Spinal cord (tissue), 9 donors: ENCODE measurements at regions not wholly inside any gene's neighbourhood (a gene's known extent, or its start where the extent isn't known, plus 50 kb on each side); places are given as distances from the start of the nearest gene placed in this dataset.

Experiments
- DNase-seq, 6 donors: peaks; one replicate each; pipeline versions ENCODE4 v3.0.0 to v3.0.0-alpha.2; 2013 to 2015; ENCODE audit warnings: low spot score in 6 of 6, low read depth in 4 of 6
- H3K27ac ChIP-seq: one replicate; pipeline ENCODE4 v1.5.1; 2013; ENCODE audit warnings: low read depth, low read length, control low read depth
- H3K27me3 ChIP-seq: one replicate; pipeline ENCODE4 v1.6.1; 2013; ENCODE audit warnings: low read length; ENCODE audit not compliant: control insufficient read depth, insufficient read depth
- H3K36me3 ChIP-seq: one replicate; pipeline ENCODE4 v1.6.1; 2013; ENCODE audit warnings: low read length; ENCODE audit not compliant: control insufficient read depth, insufficient read depth
- H3K4me1 ChIP-seq: one replicate; pipeline ENCODE4 v1.6.1; 2013; ENCODE audit warnings: low read length; ENCODE audit not compliant: control insufficient read depth, insufficient read depth
- H3K4me3 ChIP-seq: one replicate; pipeline ENCODE4 v1.5.1; 2013; ENCODE audit warnings: low read depth, low read length, control low read depth
- H3K9me3 ChIP-seq: one replicate; pipeline ENCODE4 v1.6.1; 2013; ENCODE audit warnings: low read length; ENCODE audit not compliant: control insufficient read depth, insufficient read depth
- WGBS: methylation state at CpG from one replicate; pipeline ENCODE4 v1.1.5; 2013; ENCODE audit warnings: missing lambda C conversion rate; ENCODE audit not compliant: insufficient coverage; 5-methylcytosine and 5-hydroxymethylcytosine counted together
- donor health status: healthy.

DNA sequence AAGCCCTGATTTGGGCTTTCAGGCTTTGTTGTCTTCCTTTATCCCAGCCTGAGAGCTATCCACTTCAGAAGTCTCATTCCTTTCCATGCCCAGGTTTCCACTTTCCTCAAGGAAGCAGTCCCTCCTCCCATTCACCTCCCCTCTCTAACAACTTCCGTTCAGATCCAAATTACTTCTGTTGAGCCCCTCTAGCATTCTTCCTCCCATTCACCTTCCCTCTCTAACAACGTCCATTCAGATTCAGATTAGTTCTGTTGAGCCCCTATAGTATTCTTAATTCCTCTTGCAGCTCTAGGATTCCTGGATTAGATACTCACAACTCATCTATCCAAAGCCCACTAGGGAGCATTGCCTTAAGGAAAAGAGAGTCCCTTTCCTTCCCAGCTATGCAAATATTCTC is 216.8 kb downstream of the RAD51AP2 start:
- WGBS = 46% methylated on average over 2 of the region's 2 CpGs
- Histone ChIP-seq H3K4me1 (no peaks in the 10 kb centered on the region), H3K9me3 (no peaks in the 10 kb centered on the region), H3K4me3 (no peak overlapping the region), H3K36me3 (no peaks in the 10 kb centered on the region), H3K27me3 (no peaks in the 10 kb centered on the region), H3K27ac (no peak overlapping the region)
- DNase-seq = no peak

- no peaks in the 10 kb centered on the region for H3K9me3 ChIP-seq
- no peak for DNase-seq
These were observed 218.2 kb downstream of the RAD51AP2 start for GRCh38 chr2:17299891-17300540.

DNA sequence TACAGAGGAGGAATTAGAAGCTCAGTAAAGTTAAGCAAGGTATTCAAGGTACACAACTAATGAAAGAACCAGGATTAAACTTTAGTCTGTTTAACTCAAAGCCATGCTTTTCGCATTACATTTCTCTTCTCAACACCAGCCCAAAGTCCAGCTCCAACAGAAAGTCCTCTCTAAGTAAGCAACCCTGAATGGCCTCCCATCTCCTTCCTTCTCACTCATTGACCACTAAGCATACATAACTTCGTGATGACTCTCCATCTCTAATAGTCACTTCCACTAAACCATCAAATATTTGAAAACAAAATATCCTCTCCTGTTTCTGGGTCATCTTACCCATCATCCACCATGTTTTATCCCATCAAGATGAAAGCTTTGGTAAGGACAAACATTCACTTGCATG is 219.8 kb downstream of the RAD51AP2 start:
- H3K27me3 ChIP-seq = no peaks in the 10 kb centered on the region
- H3K9me3 ChIP-seq = no peaks in the 10 kb centered on the region
- H3K4me3 ChIP-seq = no peak overlapping the region
- no peaks in the 10 kb centered on the region for H3K4me1 ChIP-seq
- 100% methylated on average over 2 of the region's 2 CpGs for WGBS
- no peak overlapping the region for H3K27ac ChIP-seq
- DNase-seq = no peak
- no peaks in the 10 kb centered on the region for H3K36me3 ChIP-seq

More at GRCh38 chr2:17299891-17300540, 218.2 kb downstream of the RAD51AP2 start:
- no peak overlapping the region for H3K27ac ChIP-seq
- no peaks in the 10 kb centered on the region for H3K36me3 ChIP-seq
- H3K4me1 ChIP-seq = no peaks in the 10 kb centered on the region
- no peaks in the 10 kb centered on the region for H3K27me3 ChIP-seq
- no peak overlapping the region for H3K4me3 ChIP-seq

DNA sequence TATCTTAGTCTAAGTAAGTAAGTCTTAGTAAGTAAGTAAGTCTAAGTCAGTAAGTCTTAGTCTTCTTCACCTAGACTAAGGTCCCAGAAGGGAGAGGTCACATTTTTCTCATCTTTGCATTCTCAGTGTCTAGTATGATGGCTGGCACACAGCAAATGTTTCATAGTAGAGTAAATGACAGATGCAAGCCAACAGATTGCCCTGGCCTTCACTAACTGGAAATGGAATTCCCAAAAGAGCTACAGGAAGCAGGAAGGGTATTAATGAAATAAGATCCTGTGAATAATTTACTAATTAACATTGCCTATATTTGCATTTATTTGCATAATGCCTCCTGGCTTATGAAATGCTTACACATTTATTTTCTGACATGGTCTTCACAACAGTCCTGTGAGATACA is 221.6 kb downstream of the RAD51AP2 start:
- H3K4me3 ChIP-seq = no peak overlapping the region
- no peaks in the 10 kb centered on the region for H3K9me3 ChIP-seq
- H3K27me3 ChIP-seq = no peaks in the 10 kb centered on the region
- peak in 2 of 6 donors; percentile 37 to 42 for DNase-seq
- H3K4me1 ChIP-seq = no peaks in the 10 kb centered on the region
- H3K36me3 ChIP-seq = no peaks in the 10 kb centered on the region
- H3K27ac ChIP-seq = no peak overlapping the region

- H3K4me3 ChIP-seq = no peak overlapping the region
- no peaks in the 10 kb centered on the region for H3K4me1 ChIP-seq
- no peak overlapping the region for H3K27ac ChIP-seq
- H3K9me3 ChIP-seq = no peaks in the 10 kb centered on the region
- no CpG with 5 or more reads among the region's 3 CpGs for WGBS
- no peaks in the 10 kb centered on the region for H3K36me3 ChIP-seq
- no peaks in the 10 kb centered on the region for H3K27me3 ChIP-seq
- DNase-seq = no peak
These were observed 228.6 kb downstream of the RAD51AP2 start for GRCh38 chr2:17289669-17290068.

DNA sequence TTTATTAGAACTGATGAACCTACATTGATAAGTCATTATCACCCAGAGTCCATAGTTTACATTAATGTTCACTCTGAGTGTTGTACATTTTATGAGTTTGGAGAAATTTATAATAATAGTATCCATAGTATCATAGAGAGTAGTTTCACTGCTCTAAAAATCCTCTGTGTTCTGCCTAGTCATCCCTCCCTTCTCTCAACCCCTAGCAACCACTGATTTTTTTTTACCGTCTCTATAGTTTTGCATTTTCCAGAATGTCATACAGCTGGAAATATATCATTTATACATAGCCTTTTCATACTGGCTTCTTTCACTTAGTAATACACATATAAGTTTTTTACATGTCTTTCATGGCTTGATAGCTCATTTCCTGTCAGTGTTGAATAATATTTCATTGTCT is 231.1 kb downstream of the RAD51AP2 start:
- DNase-seq = no peak
- Histone ChIP-seq H3K4me1 (no peaks in the 10 kb centered on the region), H3K27me3 (no peaks in the 10 kb centered on the region), H3K36me3 (no peaks in the 10 kb centered on the region), H3K9me3 (no peaks in the 10 kb centered on the region), H3K4me3 (no peak overlapping the region), H3K27ac (no peak overlapping the region)
- no CpG with 5 or more reads among the region's 1 CpG for WGBS

DNA sequence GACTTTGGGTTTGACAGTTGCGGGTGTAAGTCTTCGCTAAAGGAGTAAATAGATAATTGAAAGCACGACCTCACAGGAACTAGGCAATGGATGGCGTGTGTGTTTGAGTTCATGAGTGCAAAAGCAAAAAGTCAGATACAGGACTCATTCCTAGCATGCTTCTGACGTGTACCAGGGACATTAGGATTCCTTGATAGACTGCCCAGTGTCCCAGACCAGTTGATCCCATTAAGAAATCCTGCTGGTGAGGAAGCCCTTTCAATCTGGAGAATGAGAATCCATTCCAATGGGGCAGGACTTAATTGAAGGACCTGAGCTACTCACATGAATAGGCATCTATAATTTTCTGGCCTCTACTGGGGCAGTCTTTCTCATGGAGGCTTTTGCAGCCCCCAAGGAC is 235.4 kb downstream of the RAD51AP2 start:
- H3K4me1 ChIP-seq = no peaks in the 10 kb centered on the region
- 91% methylated on average over 5 of the region's 5 CpGs for WGBS
- no peaks in the 10 kb centered on the region for H3K36me3 ChIP-seq
- no peaks in the 10 kb centered on the region for H3K27me3 ChIP-seq
- no peak for DNase-seq
- H3K27ac ChIP-seq = no peak overlapping the region
- no peaks in the 10 kb centered on the region for H3K9me3 ChIP-seq
- H3K4me3 ChIP-seq = no peak overlapping the region

- no peak overlapping the region for H3K4me3 ChIP-seq
- no peak for DNase-seq
- H3K4me1 ChIP-seq = no peaks in the 10 kb centered on the region
- H3K36me3 ChIP-seq = no peaks in the 10 kb centered on the region
- no peaks in the 10 kb centered on the region for H3K9me3 ChIP-seq
- H3K27ac ChIP-seq = no peak overlapping the region
- WGBS = no CpG with 5 or more reads among the region's 1 CpG
- H3K27me3 ChIP-seq = no peaks in the 10 kb centered on the region
These were observed 236.0 kb downstream of the RAD51AP2 start for GRCh38 chr2:17282245-17282644.

GRCh38 chr2:17276220-17276619 is 242.0 kb downstream of the RAD51AP2 start:
- Histone ChIP-seq H3K9me3 (no peaks in the 10 kb centered on the region), H3K36me3 (no peaks in the 10 kb centered on the region), H3K4me1 (no peaks in the 10 kb centered on the region), H3K27ac (no peak overlapping the region), H3K4me3 (no peak overlapping the region), H3K27me3 (no peaks in the 10 kb centered on the region)
- DNase-seq = no peak
- WGBS = no CpG with 5 or more reads among the region's 1 CpG

- H3K4me3 ChIP-seq = no peak overlapping the region
- 72% methylated on average over 5 of the region's 8 CpGs for WGBS
- H3K27ac ChIP-seq = no peak overlapping the region
- no peaks in the 10 kb centered on the region for H3K36me3 ChIP-seq
- no peaks in the 10 kb centered on the region for H3K27me3 ChIP-seq
- no peaks in the 10 kb centered on the region for H3K9me3 ChIP-seq
- no peaks in the 10 kb centered on the region for H3K4me1 ChIP-seq
- DNase-seq = peak in 2 of 6 donors; percentile 8 to 54
These were observed 245.4 kb downstream of the RAD51AP2 start for GRCh38 chr2:17272652-17273525.
